ENCODE measurements at regions not wholly inside any gene's neighbourhood (a gene's known extent, or its start where the extent isn't known, plus 50 kb on each side); places are given as distances from the start of the nearest gene placed in this dataset.

DNA sequence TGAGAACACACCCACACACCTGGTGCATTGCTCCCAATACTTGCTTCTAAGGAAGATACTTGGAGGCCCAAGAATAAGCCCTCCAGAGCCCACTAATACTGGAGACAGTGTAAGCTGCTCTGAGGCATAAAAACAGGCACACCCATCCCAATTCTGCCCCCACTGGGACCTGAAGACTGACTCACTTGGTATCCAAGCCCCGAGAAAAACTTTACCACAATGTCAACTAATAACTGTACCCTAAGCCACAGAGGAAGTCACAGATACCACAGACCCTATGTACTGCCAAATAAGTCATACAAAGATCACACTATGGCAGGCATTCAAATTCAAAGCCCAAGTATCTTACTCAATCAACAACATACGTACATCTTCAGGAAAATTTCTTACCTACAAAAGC lies 398.2 kb upstream of the SPANXN1 start:
- TF ChIP-seq ZNF333 (CRISPR knock-in tag; IDR thresholded peaks at IDR 0.05; ENCODE audit: borderline replicate concordance) (no peak), ZNF780A (CRISPR knock-in tag; IDR thresholded peaks at IDR 0.05) (no peak), HMG20A (CRISPR knock-in tag; IDR thresholded peaks at IDR 0.05; ENCODE audit: borderline replicate concordance) (no peak), JDP2 (CRISPR knock-in tag; IDR thresholded peaks at IDR 0.05; ENCODE audit: borderline replicate concordance) (no peak), ZNF75D (CRISPR knock-in tag; IDR thresholded peaks at IDR 0.05; ENCODE audit: borderline replicate concordance) (no peak), DR1 (CRISPR knock-in tag; IDR thresholded peaks at IDR 0.05) (no peak), NR2F6 (IDR thresholded peaks at IDR 0.05) (no peak), NR2F6 (CRISPR knock-in tag; IDR thresholded peaks at IDR 0.05) (no peak), ZNF34 (CRISPR knock-in tag; IDR thresholded peaks at IDR 0.05; ENCODE audit: borderline replicate concordance) (no peak), ZNF331 (CRISPR knock-in tag; IDR thresholded peaks at IDR 0.05) (no peak), SKI (IDR thresholded peaks at IDR 0.05; ENCODE audit: partially characterized antibody) (no peak)
- TF ChIP-seq, protein P1, sequence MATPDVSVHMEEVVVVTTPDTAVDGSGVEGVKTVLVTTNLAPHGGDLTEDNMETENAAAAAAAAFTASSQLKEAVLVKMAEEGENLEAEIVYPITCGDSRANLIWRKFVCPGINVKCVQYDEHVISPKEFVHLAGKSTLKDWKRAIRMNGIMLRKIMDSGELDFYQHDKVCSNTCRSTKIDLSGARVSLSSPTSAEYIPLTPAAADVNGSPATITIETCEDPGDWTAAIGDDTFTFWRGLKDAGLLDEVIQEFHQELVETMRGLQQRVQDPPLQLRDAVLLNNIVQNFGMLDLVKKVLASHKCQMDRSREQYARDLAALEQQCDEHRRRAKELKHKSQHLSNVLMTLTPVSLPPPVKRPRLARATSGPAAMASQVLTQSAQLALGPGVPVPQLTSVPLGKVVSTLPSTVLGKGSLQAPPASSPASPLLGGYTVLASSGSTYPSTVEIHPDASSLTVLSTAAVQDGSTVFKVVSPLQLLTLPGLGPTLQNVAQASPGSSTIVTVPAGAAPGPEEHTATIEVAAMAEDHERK (CRISPR knock-in tag; IDR thresholded peaks at IDR 0.05; ENCODE audit: low read depth) = no peak
- TF ChIP-seq, protein P2, sequence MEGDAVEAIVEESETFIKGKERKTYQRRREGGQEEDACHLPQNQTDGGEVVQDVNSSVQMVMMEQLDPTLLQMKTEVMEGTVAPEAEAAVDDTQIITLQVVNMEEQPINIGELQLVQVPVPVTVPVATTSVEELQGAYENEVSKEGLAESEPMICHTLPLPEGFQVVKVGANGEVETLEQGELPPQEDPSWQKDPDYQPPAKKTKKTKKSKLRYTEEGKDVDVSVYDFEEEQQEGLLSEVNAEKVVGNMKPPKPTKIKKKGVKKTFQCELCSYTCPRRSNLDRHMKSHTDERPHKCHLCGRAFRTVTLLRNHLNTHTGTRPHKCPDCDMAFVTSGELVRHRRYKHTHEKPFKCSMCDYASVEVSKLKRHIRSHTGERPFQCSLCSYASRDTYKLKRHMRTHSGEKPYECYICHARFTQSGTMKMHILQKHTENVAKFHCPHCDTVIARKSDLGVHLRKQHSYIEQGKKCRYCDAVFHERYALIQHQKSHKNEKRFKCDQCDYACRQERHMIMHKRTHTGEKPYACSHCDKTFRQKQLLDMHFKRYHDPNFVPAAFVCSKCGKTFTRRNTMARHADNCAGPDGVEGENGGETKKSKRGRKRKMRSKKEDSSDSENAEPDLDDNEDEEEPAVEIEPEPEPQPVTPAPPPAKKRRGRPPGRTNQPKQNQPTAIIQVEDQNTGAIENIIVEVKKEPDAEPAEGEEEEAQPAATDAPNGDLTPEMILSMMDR (CRISPR knock-in tag; IDR thresholded peaks at IDR 0.05) = no peak
- DNase-seq (ENCODE audit: low spot score) = no peak
- no peak overlapping the region for H3K4me3 ChIP-seq (replicated peaks in 1 of 3; ENCODE audit: insufficient read depth in 1 of 3, low read depth in 2 of 3, low read length in 3 of 3)
- H3K36me3 ChIP-seq (replicated peaks in 1 of 2; ENCODE audit: control insufficient read depth in 1 of 2, insufficient read depth in 2 of 2, low read length in 2 of 2) = no peaks in the 10 kb centered on the region
- no peak for ATAC-seq
- no TSS peak for BruUV-seq (replicated peaks)
- intact Hi-C loops (cut with micrococcal nuclease; ENCODE audit: unreplicated experiment) = no loop called here
- CTCF ChIA-PET (ENCODE audit: low intra/inter-chr PET ratio, low total read pairs) = no interaction called here
- in situ Hi-C loops (cut with HindIII; ENCODE audit: extremely low pct_ligation_motif_present, low pct_unique_long_range_greater_than_20kb) = no loop called here
- POLR2A ChIA-PET = no interaction called here
- no peaks in the 10 kb centered on the region for H3K4me1 ChIP-seq (ENCODE audit: insufficient read depth, low read length)
- FAIRE-seq = no peak
- no peaks in the 10 kb centered on the region for H4K20me1 ChIP-seq (ENCODE audit: insufficient read depth, low read length)
- H3K4me2 ChIP-seq (ENCODE audit: low read depth, low read length) = no peak overlapping the region
- 4% methylated on average over 2 of the region's 2 CpGs for WGBS (ENCODE audit: low lambda C conversion rate)
- no peak overlapping the region for H3K9ac ChIP-seq (ENCODE audit: insufficient read depth, low read depth, low read length)
- H3K79me2 ChIP-seq (ENCODE audit: insufficient read depth, low read length) = no peaks in the 10 kb centered on the region
- no peak overlapping the region for H3K27ac ChIP-seq (ENCODE audit: extremely low read length, insufficient read depth, low read length)
- no peak overlapping the region for H2AFZ ChIP-seq (ENCODE audit: low read length)
- no peaks in the 10 kb centered on the region for H3K27me3 ChIP-seq (ENCODE audit: control insufficient read depth in 1 of 2, insufficient read depth in 2 of 2, low read length in 2 of 2)
- peaks cover 47% of the 10 kb centered on the region for H3K9me3 ChIP-seq (ENCODE audit: low read length)

Measured in HepG2 (cell line).